HepG2 (cell line): ENCODE measurements at regions not wholly inside any gene's neighbourhood (a gene's known extent, or its start where the extent isn't known, plus 50 kb on each side); places are given as distances from the start of the nearest gene placed in this dataset.

Source experiments
- ATF1 ChIP-seq: IDR thresholded peaks from 2 replicates; pipeline ENCODE4 v1.6.1; 2016; ENCODE audit warnings: mild to moderate bottlenecking, control low read depth
- ATF2 ChIP-seq: sonication (generic); formaldehyde crosslinking; IDR thresholded peaks from 2 replicates; pipeline ENCODE4 v1.4.0; 2020; ENCODE audit warnings: missing genetic modification reagents
- CTCF ChIP-seq: sonication (generic); formaldehyde crosslinking; IDR thresholded peaks from 2 replicates; pipeline ENCODE4 v1.5.0; 2020; ENCODE audit warnings: mild to moderate bottlenecking, missing genetic modification reagents, moderate library complexity
- MAZ ChIP-seq, 2 experiments: sonication (generic) in 1 of 2; formaldehyde crosslinking in 1 of 2; IDR thresholded peaks; 2 replicates each; pipeline versions ENCODE4 v1.5.0 to v1.6.1; 2012 to 2020; ENCODE audit warnings: low read depth in 2 of 2, mild to moderate bottlenecking in 2 of 2, borderline replicate concordance in 1 of 2, improper control_type of control experiment in 1 of 2, low read length in 1 of 2, missing genetic modification reagents in 1 of 2, moderate library complexity in 1 of 2
- SP2 ChIP-seq: sonication (generic); formaldehyde crosslinking; IDR thresholded peaks from 2 replicates; pipeline ENCODE4 v1.5.1; 2020; ENCODE audit warnings: mild to moderate bottlenecking, missing genetic modification reagents
- ZC3H4 ChIP-seq: sonication (generic); formaldehyde crosslinking; IDR thresholded peaks from 2 replicates; pipeline ENCODE4 v1.4.0; 2020; ENCODE audit warnings: missing genetic modification reagents, borderline replicate concordance
- ZNF605 ChIP-seq: sonication (generic); formaldehyde crosslinking; IDR thresholded peaks from 2 replicates; pipeline ENCODE4 v1.8.0; 2022; ENCODE audit warnings: mild to moderate bottlenecking, missing genetic modification reagents
- ZSCAN29 ChIP-seq: sonication (generic); formaldehyde crosslinking; conservative IDR thresholded peaks from 2 replicates; pipeline ENCODE4 v1.4.0; 2020; ENCODE audit warnings: mild to moderate bottlenecking, missing genetic modification reagents

GRCh38 chr12:93019975-93020630 lies 91.0 kb upstream of the EEA1 start:
- no peak for TF ChIP-seq ZNF605 (CRISPR knock-in tag)
- TF ChIP-seq ZC3H4 (CRISPR knock-in tag) = no peak
- no peak for TF ChIP-seq SP2 (CRISPR knock-in tag)
- TF ChIP-seq CTCF (CRISPR knock-in tag) = no peak
- TF ChIP-seq MAZ (IDR thresholded peaks at IDR 0.05; ENCODE audit: borderline replicate concordance, low read depth, low read length) = no peak
- no peak for TF ChIP-seq MAZ (CRISPR knock-in tag; IDR thresholded peaks at IDR 0.05; ENCODE audit: low read depth)
- peak; percentile 93 for TF ChIP-seq ATF2
- TF ChIP-seq ZSCAN29 = peak; percentile 48; the same call in 1 of the 2 replicates
- peak; percentile 62; the same call in 1 of the 2 replicates for TF ChIP-seq ATF1
